ENCODE measurements at regions not wholly inside any gene's neighbourhood (a gene's known extent, or its start where the extent isn't known, plus 50 kb on each side); places are given as distances from the start of the nearest gene placed in this dataset.
"Not testable (repeated sequence)": the region's sequence is repeated elsewhere in the genome, so short reads cannot be mapped to it uniquely, and the experiment has no call there.

- no peak for DNase-seq
Observed at GRCh38 chr1:212155219-212155618, 119.7 kb downstream of the DTL start.

- no peak for DNase-seq
Observed at GRCh38 chr1:212157252-212157651, 121.7 kb downstream of the DTL start.

GRCh38 chr1:212158912-212159796, 123.6 kb downstream of the DTL start:
- DNase-seq: no peak

GRCh38 chr1:212161231-212161781, 123.9 kb upstream of the PPP2R5A start:
- no peak for DNase-seq

GRCh38 chr1:212162635-212163034, 122.6 kb upstream of the PPP2R5A start:
- peak; percentile 59 for DNase-seq

GRCh38 chr1:212164095-212164872, 120.9 kb upstream of the PPP2R5A start:
- DNase-seq: no peak

- no peak for DNase-seq
Observed at GRCh38 chr1:212166244-212166643, 119.0 kb upstream of the PPP2R5A start.

- no peak for DNase-seq
Observed at GRCh38 chr1:212166644-212167043, 118.6 kb upstream of the PPP2R5A start.

- no peak for DNase-seq
Observed at GRCh38 chr1:212167098-212167497, 118.1 kb upstream of the PPP2R5A start.

GRCh38 chr1:212173567-212173966, 111.6 kb upstream of the PPP2R5A start:
- DNase-seq: no peak

GRCh38 chr1:212174295-212174694, 110.9 kb upstream of the PPP2R5A start:
- not testable (repeated sequence) for DNase-seq

GRCh38 chr1:212177542-212177941, 107.7 kb upstream of the PPP2R5A start:
- DNase-seq: no peak

- no peak for DNase-seq
Observed at GRCh38 chr1:212178851-212179250, 106.4 kb upstream of the PPP2R5A start.

- no peak for DNase-seq
Observed at GRCh38 chr1:212179394-212180076, 105.7 kb upstream of the PPP2R5A start.

GRCh38 chr1:212181015-212181882, 104.0 kb upstream of the PPP2R5A start:
- DNase-seq: no peak

GRCh38 chr1:212182171-212182570, 103.0 kb upstream of the PPP2R5A start:
- no peak for DNase-seq

- DNase-seq: no peak
Observed at GRCh38 chr1:212182579-212182978, 102.6 kb upstream of the PPP2R5A start.

- DNase-seq: no peak
Observed at GRCh38 chr1:212186427-212187207, 98.6 kb upstream of the PPP2R5A start.

- no peak for DNase-seq
Observed at GRCh38 chr1:212188599-212189351, 96.4 kb upstream of the PPP2R5A start.

GRCh38 chr1:212189352-212189738, 95.9 kb upstream of the PPP2R5A start:
- no peak for DNase-seq

Data from tongue (tissue), 1 donor.